ENCODE measurements at regions not wholly inside any gene's neighbourhood (a gene's known extent, or its start where the extent isn't known, plus 50 kb on each side); places are given as distances from the start of the nearest gene placed in this dataset.
"Not testable (repeated sequence)": the region's sequence is repeated elsewhere in the genome, so short reads cannot be mapped to it uniquely, and the experiment has no call there.

GRCh38 chr2:39871291-39871761 lies 92.3 kb upstream of the THUMPD2 start:
- Histone ChIP-seq H3K4me1 (ENCODE audit: control insufficient read depth in 5 of 5, insufficient read depth in 5 of 5, low read length in 5 of 5) (no peaks in the 10 kb centered on the region), H3K36me3 (ENCODE audit: control insufficient read depth in 4 of 4, insufficient read depth in 4 of 4, low read length in 4 of 4) (no peaks in the 10 kb centered on the region), H3K4me3 (no peak overlapping the region), H3K9me3 (ENCODE audit: control insufficient read depth in 4 of 4, insufficient read depth in 3 of 4, low read length in 3 of 4) (no peaks in the 10 kb centered on the region), H3K27me3 (ENCODE audit: control insufficient read depth in 3 of 3, insufficient read depth in 3 of 3, low read length in 2 of 3) (no peaks in the 10 kb centered on the region), H3K27ac (ENCODE audit: low read depth in 1 of 2, low read length in 1 of 2) (no peak overlapping the region), H3K9ac (ENCODE audit: insufficient read depth in 1 of 2, low read length in 2 of 2) (no peak overlapping the region)
- TF ChIP-seq CTCF (IDR thresholded peaks at IDR 0.05; ENCODE audit: control extremely low read depth, extremely low read depth) = no peak
- ATAC-seq (ENCODE audit: insufficient read depth, low FRiP score) = no peak
- WGBS, 2 donors = 65 to 68% methylated on average over 7 of the region's 7 CpGs
- peak in 1 of 3 donors; percentile 12 for DNase-seq

- Histone ChIP-seq H3K27me3 (ENCODE audit: control insufficient read depth in 3 of 3, insufficient read depth in 3 of 3, low read length in 2 of 3) (no peaks in the 10 kb centered on the region), H3K27ac (ENCODE audit: low read depth in 1 of 2, low read length in 1 of 2) (no peak overlapping the region), H3K36me3 (ENCODE audit: control insufficient read depth in 4 of 4, insufficient read depth in 4 of 4, low read length in 4 of 4) (no peaks in the 10 kb centered on the region), H3K9ac (ENCODE audit: insufficient read depth in 1 of 2, low read length in 2 of 2) (no peak overlapping the region), H3K4me1 (ENCODE audit: control insufficient read depth in 5 of 5, insufficient read depth in 5 of 5, low read length in 5 of 5) (no peaks in the 10 kb centered on the region), H3K9me3 (ENCODE audit: control insufficient read depth in 4 of 4, insufficient read depth in 3 of 4, low read length in 3 of 4) (no peaks in the 10 kb centered on the region), H3K4me3 (no peak overlapping the region)
- DNase-seq = no peak
- no peak for ATAC-seq (ENCODE audit: insufficient read depth, low FRiP score)
- WGBS, 2 donors = 93% methylated on average over 3 of the region's 3 CpGs
- TF ChIP-seq CTCF (IDR thresholded peaks at IDR 0.05; ENCODE audit: control extremely low read depth, extremely low read depth) = no peak
Measured at GRCh38 chr2:39870871-39871270, 91.8 kb upstream of the THUMPD2 start.

- no peak for DNase-seq
- 88 to 92% methylated on average over 5 of the region's 5 CpGs for WGBS, 2 donors
- TF ChIP-seq CTCF (IDR thresholded peaks at IDR 0.05; ENCODE audit: control extremely low read depth, extremely low read depth) = no peak
- Histone ChIP-seq H3K4me3 (no peak overlapping the region), H3K4me1 (ENCODE audit: control insufficient read depth in 5 of 5, insufficient read depth in 5 of 5, low read length in 5 of 5) (no peaks in the 10 kb centered on the region), H3K9me3 (ENCODE audit: control insufficient read depth in 4 of 4, insufficient read depth in 3 of 4, low read length in 3 of 4) (peaks cover 0 to 6% (median 0%) of the 10 kb centered on the region in 4 donors), H3K27me3 (ENCODE audit: control insufficient read depth in 3 of 3, insufficient read depth in 3 of 3, low read length in 2 of 3) (no peaks in the 10 kb centered on the region), H3K36me3 (ENCODE audit: control insufficient read depth in 4 of 4, insufficient read depth in 4 of 4, low read length in 4 of 4) (no peaks in the 10 kb centered on the region), H3K27ac (ENCODE audit: low read depth in 1 of 2, low read length in 1 of 2) (no peak overlapping the region), H3K9ac (ENCODE audit: insufficient read depth in 1 of 2, low read length in 2 of 2) (no peak overlapping the region)
- no peak for ATAC-seq (ENCODE audit: insufficient read depth, low FRiP score)
Measured at GRCh38 chr2:39867268-39867667, 88.2 kb upstream of the THUMPD2 start.

GRCh38 chr2:39865751-39866150 lies 86.7 kb upstream of the THUMPD2 start:
- Histone ChIP-seq H3K4me1 (ENCODE audit: control insufficient read depth in 5 of 5, insufficient read depth in 5 of 5, low read length in 5 of 5) (no peaks in the 10 kb centered on the region), H3K27me3 (ENCODE audit: control insufficient read depth in 3 of 3, insufficient read depth in 3 of 3, low read length in 2 of 3) (no peaks in the 10 kb centered on the region)

GRCh38 chr2:39863672-39864071 lies 84.6 kb upstream of the THUMPD2 start:
- H3K9ac ChIP-seq (ENCODE audit: insufficient read depth in 1 of 2, low read length in 2 of 2); H3K9me3 ChIP-seq (ENCODE audit: control insufficient read depth in 4 of 4, insufficient read depth in 3 of 4, low read length in 3 of 4); H3K4me3 ChIP-seq; H3K27me3 ChIP-seq (ENCODE audit: control insufficient read depth in 3 of 3, insufficient read depth in 3 of 3, low read length in 2 of 3); ATAC-seq (ENCODE audit: insufficient read depth, low FRiP score); DNase-seq; H3K27ac ChIP-seq (ENCODE audit: low read depth in 1 of 2, low read length in 1 of 2); H3K4me1 ChIP-seq (ENCODE audit: control insufficient read depth in 5 of 5, insufficient read depth in 5 of 5, low read length in 5 of 5); H3K36me3 ChIP-seq (ENCODE audit: control insufficient read depth in 4 of 4, insufficient read depth in 4 of 4, low read length in 4 of 4): not testable (repeated sequence)
- WGBS, 2 donors = 91 to 95% methylated on average over 1 of the region's 1 CpG

More at GRCh38 chr2:39865751-39866150, 86.7 kb upstream of the THUMPD2 start:
- Histone ChIP-seq H3K27ac (ENCODE audit: low read depth in 1 of 2, low read length in 1 of 2) (no peak overlapping the region), H3K36me3 (ENCODE audit: control insufficient read depth in 4 of 4, insufficient read depth in 4 of 4, low read length in 4 of 4) (no peaks in the 10 kb centered on the region), H3K4me3 (no peak overlapping the region), H3K9me3 (ENCODE audit: control insufficient read depth in 4 of 4, insufficient read depth in 3 of 4, low read length in 3 of 4) (peaks cover 0 to 6% (median 0%) of the 10 kb centered on the region in 4 donors), H3K9ac (ENCODE audit: insufficient read depth in 1 of 2, low read length in 2 of 2) (no peak overlapping the region)
- DNase-seq (no peak), ATAC-seq (ENCODE audit: insufficient read depth, low FRiP score) (no peak)
- 73 to 82% methylated on average over 3 of the region's 3 CpGs for WGBS, 2 donors
- TF ChIP-seq CTCF (IDR thresholded peaks at IDR 0.05; ENCODE audit: control extremely low read depth, extremely low read depth) = no peak

Data from lung (tissue), 11 donors.